Activated CD4-positive, alpha-beta T cell treated with anti-CD3 and anti-CD28 coated beads, Interleukin-2, amount 50 U/mL, for 48 hours (primary cell): ENCODE measurements at regions not wholly inside any gene's neighbourhood (a gene's known extent, or its start where the extent isn't known, plus 50 kb on each side); places are given as distances from the start of the nearest gene placed in this dataset.
A peak's percentile ranks its signal among the peaks of the same experiment; 100 is the strongest.

Experiments used
- DNase-seq, 2 experiments: peaks; one replicate each; pipeline ENCODE4 v3.0.0-alpha.2; 2020

DNA sequence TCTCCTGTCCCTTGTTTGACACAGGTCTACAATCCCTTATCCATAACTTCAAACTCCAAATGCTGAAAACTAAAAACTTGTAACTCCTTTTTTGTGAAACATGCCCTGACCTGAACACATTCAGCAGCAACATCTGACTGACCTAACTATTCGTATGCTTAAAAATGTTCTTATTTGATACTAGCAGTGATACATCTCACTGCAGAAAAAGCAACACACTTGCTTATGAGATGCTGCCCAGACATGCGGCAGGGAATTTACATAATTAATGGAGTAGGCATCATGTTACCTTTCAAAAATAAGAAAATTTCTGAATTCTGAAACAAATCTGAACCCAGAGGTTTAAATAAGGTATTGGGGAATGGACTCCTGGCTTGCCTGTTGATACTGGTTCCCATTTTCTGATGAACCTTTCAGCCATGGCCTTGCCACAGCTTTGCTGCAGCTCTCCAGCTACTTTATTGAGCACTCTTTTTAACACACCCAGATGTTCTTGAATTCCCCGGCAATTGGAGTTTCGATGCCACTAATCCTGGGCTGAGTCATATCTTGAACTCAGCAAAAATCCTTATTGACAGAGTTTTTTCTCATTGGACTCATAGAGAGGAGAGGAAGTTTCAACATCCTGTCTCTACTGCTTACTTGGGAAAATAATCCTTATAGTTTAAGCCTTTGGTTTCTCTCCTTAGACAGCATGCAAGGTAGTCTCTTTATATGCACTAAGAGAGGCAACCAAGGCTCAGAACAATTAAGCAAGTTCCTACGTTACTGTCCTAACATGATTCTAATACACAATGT, 296.6 kb upstream of the LMCD1 start:
- DNase-seq, result no peak

DNA sequence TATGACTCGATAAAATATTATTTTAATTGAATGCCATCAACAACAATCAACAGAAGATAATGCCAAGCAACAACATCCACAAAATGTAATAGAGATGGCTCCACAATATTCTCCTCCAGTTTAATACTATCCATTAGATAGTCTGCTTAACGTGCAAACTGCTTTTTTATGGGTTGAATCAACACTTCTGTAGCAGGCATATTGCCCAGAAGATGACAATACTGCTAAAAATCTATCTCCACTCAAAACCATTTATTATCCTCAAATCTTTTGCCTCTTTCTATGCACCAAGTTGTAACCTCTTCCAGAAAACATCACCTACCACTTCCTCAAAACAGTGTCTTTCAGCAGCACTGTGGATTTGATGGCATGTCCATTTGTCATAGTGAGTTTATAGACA, 295.7 kb upstream of the LMCD1 start:
- no peak for DNase-seq

DNA sequence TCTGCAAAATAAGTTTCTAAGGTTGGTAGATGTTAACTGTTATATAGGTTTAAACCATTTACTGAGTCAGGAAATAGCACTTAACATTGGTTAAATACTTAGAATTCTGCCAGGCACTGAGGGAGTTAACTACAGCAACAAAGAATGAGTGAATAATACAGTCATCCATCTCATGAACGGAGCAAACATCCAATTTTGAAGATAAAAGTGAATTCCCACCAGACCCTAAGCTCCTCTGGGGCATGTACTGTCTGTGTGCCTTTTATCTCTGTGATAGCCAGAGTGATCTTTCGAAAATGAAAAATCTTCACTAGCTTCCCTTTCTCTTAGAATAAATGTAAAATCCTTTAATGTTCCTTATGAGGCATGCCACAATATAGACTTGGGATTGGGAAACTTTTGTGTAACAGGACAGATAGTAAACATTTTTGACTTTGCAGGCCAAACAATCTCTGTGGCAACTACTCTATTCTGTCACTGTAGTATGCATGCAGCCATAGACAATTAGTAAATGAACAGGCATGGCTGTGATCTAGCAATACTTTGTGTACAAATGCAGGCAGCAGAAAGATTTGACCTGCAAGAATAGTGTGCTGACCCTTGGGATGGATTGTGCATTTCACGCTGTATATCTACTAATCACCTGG, 294.5 kb upstream of the LMCD1 start:
- DNase-seq, result no peak

DNA sequence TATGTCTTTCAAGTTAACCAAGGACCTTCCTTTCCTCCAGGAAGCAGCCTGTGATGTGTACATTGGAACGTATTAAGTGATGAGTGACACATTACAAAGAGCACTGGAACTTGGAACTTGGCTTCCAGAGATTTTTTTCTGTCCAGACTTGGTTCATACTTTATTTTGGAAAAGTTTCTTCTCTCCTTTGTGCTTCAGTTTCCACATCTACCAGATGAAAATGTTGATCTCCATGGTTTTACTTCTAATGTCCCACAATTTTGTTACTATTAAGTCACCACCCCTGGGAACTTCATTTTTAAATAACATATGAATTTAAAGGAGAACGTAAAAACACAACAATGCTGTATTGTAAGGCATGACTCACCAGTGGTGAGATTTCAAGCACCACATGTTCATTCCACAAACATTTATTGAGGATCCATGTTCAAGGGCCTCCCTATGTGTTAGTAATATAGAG, 290.7 kb upstream of the LMCD1 start:
- no peak for DNase-seq

DNA sequence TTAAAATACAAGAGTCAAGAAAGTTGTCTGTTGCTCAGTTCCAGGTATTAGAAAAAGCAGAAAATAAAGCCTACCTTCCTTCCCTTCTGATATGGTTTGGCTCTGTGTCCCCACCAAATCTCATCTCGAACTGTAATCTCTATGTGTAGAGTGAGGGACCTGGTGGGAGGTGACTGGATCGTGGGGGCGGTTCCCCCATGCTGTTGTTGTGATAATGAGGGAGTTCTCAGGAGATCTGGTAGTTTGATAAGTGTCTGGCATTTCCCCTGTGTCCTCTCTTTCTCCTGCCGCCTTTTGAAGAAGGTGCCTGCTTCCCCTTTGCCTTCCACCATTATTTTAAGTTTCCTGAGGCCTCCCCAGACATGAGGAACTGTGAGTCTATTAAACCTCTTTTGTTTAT, 288.8 kb upstream of the LMCD1 start:
- DNase-seq, result no peak

DNA sequence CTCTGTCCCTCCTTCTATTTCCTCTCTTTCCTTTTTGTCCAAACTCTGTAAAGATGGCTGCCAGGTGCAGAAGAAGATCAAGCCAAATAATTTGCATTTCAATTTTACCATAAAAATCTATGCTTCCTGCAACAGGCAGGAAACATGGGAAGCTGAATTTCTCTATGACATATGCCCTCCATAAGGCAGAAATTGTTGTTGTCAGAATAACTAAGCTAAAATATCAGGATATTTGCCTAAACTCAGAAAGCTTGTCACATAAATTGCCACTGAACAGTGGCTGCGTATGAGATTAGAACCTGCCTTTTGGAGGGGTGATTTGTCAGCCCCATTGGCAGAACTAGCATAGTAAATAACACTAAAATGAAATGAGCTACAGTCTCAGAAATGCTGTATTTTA, 288.3 kb upstream of the LMCD1 start:
- no peak for DNase-seq

DNA sequence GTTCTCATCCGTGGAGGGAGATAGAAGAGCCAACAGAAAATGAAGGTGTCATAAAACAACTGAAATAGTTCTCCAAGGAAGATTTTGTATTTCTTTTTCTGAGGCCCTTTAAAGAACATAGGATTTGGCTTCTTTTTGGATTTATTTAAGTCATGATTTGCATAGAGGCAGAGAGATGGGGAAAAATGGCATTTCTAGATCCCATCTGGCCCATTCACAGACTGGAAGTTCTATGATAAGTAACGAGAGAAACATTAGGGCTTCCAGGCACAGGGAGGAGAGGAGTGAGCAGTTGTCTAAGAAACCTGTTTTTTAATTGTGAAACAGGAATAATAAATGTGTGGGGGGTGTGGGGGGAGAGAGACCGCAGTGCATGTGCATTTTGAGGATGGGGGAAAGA, 285.8 kb upstream of the LMCD1 start:
- DNase-seq, result no peak

DNA sequence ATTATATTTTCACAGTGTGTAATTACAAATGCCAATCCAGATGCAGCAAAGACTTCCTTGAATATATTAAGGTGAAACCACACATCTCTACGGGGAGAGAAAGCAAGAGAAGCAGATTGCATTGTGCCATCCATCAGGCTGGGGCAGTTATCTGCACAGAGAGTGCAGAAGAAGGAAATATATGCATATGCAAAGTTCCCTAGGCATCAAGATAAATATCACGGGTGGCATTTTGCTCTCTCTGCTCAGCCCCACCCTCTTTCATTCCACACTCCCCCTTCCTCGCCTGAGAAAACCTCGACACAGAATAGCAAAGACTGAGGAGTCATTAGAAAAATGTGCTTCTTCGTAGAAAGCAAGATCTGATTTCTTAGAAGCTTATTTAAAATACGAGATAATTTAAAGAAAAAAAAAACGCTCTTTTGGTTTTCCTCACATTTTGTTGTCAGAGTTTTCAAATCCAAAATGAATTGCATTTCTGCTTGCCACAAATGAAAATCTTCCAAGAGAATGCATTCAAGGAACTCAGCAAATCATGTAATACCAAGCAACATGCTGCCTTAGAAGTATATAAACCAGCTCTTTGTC, 283.2 kb upstream of the LMCD1 start:
- DNase-seq, result no peak

DNA sequence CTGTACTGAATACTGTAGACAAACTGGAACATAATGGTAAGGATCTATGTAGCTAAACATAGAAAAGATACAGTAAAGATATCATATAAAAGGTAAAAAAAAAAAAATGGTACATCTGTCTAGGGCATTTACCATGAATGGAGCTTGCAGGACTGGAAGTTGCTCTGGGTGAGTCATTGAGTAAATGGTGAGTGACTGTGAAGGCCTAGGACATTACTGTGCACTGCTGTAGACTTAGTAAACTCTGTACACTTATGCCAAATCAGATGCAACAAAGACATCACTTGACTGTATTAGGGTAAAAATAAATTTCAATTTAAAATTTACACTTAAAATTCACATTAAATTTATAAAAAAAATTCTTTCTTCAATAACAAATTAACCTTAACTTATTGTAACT, 281.3 kb upstream of the LMCD1 start:
- no peak for DNase-seq

DNA sequence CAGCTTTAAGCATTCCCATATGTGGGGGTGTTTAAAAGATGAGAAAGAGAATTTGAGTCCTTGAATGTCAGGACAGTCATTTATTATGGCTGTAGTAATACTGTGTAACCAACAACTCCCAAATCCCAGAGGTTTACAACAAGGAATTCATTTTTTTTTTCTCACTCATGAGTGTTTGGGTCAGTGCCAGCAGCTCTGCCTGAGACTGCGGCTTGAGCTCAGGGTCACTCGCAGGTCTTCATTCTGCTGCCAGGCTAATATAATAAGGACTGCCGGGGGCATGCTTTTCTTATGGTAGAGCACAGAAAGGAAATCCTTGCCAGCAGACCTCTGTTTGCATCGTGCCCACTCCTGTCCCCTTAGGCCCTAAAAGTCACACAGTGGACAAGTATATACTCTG, 277.9 kb upstream of the LMCD1 start:
- no peak for DNase-seq

DNA sequence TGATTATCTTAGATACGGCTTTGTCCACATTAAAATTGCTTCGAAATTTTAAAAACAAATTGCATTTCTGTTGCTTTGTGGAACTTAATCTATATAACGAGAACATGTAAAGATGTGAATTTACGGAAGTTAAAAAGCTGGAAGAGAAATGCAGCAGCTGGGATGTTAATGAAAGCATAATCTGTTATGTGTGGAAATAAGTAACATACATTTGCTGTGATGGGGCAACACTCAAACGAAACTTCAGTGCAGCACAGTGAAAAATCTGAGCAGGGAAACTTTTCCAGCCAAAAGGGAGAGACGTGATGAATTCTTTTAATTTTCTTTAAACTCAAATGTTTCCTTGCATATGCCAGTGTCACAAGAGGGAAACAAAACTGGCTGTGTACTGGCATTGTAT, 276.7 kb upstream of the LMCD1 start:
- DNase-seq, result no peak

DNA sequence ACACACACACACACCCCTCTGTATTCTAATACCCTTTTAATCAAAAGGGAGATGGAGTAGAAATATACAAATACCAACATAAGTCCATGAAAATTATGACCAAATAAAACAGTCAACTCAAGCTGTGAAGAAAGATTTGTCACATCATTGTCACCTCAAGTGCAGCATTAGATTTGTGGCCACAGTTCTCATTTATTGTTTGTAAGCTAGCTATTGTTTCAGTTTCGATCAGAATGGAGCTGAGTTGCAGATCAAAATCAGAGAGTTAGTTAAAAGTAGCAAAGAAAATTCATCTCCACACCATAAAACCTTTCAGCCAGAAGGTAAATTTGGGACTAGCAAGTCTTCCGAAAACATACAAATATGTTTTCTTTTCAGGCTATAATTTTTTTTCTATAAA, 267.7 kb upstream of the LMCD1 start:
- no peak for DNase-seq

DNA sequence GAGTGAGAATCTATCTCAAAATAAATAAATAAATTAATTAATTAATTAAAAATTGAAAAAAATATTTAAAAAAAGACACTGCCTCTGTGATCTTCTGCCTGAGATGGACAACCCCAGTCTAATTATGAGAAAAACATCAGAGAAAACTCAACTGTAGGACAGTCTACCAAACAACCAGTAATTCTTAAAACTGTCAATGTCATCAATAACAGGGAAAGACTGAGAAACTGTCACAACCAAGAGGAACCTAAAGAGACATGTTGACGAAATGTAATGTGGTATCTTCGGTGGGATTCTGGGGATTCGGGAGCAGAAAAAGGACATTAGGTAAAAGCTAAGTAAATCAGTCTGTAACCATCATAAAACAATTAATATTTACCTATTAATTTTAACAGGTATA, 265.4 kb upstream of the LMCD1 start:
- no peak for DNase-seq

DNA sequence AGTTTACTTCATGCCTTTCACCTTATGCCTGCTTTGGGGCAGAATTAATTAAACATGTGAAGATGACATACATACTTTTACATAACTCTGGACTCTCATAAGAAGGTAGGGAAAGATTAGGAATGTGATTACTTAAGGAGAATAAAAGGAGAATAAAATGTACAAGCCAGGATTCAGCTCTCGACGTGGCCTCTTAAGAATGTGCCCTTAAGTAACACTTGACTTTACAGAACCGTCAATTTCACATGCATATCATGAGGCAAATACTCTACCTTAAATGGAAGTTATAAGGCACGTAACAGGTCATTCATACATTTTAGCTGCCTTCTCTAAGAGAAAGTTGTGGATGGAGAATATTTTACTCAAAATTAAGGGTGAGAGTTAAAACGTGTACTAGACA, 263.7 kb upstream of the LMCD1 start:
- no peak for DNase-seq

DNA sequence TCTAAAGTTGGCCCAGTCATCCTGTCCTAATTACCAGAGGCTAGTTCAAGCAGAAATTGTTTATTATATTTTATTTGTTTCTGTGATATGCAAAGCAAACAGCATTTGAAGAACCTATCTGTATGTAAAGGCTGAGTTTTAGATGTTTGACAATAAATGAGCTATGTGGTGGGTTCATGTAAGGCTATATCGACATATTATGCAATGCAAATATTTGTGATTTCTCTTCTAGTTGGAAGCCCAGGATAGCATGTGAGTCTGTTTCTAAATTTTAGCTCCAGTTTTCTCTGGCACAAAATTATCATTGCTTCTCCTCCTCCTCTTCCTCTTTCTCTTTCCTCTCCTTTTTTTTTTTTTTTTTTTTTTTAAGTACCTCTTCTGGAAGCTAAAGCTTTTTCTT, 263.2 kb upstream of the LMCD1 start:
- DNase-seq, result no peak

DNA sequence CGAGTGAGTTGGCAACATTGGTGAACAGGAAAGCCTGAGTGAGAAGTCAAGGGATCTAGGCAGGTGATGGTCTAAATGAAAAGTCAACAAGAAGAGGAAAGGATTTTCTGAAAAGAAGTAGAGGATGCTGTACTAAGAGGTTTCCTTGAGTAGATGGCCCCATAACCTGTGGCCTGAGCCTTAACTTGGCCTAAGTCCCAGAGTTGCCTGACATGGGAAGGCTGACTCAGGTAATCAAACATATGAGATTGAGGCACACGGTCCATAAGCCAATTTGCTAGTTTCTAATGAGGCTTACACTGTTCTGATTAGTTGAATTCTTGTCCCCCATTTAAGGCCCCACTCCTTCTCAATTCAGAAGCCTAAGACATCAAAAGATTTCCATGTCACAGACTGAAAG, 262.5 kb upstream of the LMCD1 start:
- no peak for DNase-seq

DNA sequence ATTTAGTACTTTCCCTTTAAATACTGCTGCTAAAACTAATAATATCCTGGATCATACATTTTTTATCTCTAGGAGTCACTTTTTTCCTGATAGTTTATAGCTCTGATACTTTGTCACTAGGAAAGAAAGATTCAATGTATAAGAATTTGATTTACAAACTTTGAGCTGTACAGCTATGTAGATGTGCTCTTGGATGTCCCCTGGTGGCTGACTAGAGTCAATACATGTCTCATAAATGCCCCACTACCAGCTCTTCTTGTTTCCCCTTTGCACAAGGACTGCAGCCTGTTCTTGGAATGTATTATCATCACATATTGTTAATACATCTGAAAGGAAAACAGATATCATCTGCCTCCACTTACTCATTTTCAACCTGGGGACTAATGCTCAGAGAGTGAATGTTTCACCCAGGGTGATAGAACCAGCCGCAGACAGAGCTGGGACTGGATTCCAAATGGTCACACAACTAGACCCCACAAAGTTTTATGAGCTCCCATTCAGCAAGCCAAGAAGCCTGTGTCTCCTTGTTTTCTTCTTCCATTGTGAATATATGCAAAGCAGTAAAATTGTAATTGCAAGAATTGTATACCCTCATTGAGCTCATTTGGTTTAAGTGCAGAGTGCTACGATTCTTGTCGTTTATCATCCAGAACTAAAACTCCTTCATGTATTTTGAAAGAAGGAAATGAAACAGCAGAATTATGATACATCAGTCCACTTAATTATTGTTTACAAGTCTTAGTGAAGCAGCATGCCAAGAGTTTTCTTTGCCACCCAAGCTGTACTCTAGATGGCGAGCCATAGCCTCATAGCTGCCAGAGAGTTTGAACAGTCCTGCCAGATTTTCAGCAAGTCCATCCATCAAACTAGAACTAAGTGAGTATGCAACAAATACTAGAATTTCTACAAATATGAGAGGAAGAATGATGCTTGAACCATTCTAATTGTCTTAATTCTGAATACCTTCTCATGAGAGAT, 261.6 kb upstream of the LMCD1 start:
- peak; percentile 2 to 28 for DNase-seq

DNA sequence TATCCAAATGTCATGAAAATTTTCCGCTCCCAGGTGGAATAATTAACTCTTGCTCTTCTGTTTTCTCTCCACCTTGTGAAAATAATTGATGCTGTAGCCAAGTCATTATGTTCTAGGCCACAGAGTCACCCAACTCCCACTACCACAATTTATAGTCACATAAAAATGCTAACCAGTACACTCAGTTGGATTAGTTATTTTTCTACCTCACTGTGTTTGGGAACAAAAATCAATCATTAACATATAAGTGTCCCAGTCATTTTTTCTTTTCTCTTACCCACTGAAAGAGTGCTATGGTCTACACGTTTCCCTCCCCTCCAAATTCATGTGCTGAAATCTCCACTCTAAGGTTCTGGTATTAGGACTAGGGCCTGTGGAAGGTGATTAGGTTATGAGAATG, 255.6 kb upstream of the LMCD1 start:
- DNase-seq, result no peak

DNA sequence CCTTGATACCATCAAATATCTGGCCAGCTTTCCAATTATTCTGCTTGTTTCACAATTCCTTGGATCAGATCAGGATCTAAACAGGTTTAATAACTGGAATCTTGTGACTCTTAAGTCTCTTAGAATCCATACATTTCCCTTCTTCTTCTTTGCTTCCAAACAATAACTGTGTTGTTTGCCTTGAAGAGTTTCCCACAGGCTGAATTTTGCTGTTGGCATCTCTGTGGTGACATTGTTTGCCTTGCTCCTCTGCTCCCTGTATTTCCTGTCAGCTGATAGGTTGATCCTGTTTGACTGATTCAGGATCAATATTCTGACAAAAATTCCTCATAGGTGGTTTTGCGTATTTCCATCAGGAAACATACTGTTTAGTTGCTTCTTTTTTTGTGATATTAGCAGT, 248.4 kb upstream of the LMCD1 start:
- no peak for DNase-seq

DNA sequence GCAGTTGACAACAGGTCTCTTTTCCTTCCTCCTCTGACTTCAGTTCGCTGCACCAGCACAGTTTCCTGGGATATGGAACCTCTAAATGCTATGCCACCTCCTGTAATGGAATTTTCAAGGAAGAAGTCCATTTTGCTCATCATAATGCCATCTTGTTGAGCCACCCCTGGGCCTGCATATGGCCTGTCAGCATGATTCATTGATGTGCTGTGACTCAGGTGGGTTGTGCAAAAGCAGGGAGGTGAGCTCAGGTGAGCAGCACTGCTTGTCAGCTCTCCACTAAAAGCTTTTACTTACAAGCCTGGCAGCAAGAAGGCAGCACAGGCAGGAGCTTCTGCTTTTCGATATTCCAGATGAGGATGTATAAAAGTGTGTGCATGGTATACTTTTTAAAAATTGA, 247.1 kb upstream of the LMCD1 start:
- no peak for DNase-seq

DNA sequence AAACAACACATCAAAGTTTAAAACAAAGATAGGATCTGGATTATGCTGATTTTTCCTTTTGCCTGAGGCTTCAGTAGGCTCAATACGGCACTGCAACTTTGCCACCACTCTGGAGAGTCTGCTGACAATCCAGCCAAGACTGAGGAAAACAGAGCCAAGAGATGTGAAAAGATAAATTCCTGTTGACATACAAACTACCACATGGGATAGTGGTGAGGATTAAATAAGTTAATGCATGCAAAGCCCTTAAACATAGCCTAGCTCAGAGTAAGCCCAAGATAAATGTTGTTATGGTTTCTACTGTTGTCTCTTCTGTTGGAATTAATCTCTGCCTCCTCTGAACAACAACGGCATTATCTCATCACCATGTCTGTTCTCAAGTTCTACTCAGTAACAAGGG, 245.9 kb upstream of the LMCD1 start:
- no peak for DNase-seq

DNA sequence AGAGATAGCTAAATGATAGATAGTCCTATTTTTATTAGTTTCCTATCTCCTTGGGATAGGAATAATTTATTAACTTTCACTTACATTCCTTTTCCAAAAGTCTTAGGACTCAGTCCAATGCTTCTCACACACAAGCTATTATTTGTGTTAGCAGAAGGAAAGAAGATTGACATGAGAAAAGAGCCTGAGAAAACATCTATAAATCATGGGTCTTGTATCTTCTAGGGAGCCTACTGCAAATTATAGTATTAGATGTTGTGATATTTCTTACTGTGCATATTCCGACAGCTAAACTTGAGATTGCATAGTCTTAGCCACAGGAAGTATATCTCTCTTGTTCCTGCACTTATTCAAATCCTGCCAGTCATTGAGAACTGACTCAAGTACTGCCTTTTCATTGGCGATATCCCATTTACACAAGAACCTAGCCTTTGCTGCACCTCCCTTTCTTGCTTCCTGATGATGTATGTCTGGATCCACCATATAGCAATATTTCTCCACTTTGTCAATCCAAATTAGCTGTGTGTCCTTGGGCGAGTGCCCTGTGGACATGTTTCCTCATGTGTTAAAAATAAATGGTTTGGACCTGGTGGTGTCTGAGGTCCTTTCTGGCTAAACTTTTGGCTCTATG, 245.1 kb upstream of the LMCD1 start:
- DNase-seq, result no peak

DNA sequence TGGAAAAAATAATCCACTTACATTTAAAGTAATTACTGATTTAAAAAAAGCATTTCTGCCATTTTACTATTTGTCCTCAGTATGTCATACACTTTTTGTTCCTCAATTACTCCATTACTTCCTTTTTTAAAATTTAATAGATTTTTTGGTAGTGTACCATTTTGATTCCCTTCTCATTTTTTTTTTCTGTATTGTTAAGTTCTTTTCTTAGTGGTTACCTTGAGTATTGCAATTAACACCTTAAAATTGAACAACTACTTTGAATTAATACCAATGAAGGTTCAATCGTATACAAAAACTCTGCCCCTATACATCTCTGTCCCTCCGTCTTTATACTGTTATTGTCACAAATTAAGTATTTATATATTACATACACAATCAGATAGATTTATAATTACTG, 240.6 kb upstream of the LMCD1 start:
- no peak for DNase-seq
